ENCODE measurements at regions not wholly inside any gene's neighbourhood (a gene's known extent, or its start where the extent isn't known, plus 50 kb on each side); places are given as distances from the start of the nearest gene placed in this dataset.

DNA sequence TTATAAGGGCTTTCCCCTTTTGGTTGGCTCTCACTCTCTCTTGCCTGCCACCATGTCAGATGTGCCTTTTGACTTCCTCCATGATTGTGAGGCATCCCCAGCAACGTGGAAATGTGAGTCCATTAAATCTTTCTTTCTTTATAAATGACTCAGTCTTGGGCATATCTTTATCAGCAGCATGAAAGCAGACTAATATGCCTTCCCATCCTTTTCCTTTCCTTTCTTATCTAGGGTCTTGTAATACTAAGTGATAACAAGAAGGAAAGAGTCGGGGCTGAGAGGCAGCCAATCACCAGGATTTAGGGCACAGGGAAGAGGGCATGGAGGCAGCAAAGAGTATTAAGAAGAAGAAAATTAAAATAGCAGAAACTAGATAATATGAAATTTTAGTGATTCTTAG is 62.0 kb upstream of the JCAD start:
- H3K27ac ChIP-seq: no peak overlapping the region
- ChIA-PET CTCF (no interaction called here), POLR2A (no interaction called here)
- 23% methylated on average over 2 of the region's 2 CpGs for WGBS (ENCODE audit: missing lambda C conversion rate)
- no peak overlapping the region for H3K4me3 ChIP-seq
- no peak for TF ChIP-seq POLR2A (IDR thresholded peaks at IDR 0.05; ENCODE audit: low read length)
- no peak for TF ChIP-seq HOXB5 (CRISPR knock-in tag; IDR thresholded peaks at IDR 0.05)
- no peak for TF ChIP-seq NPAS2 (CRISPR knock-in tag; IDR thresholded peaks at IDR 0.05; ENCODE audit: borderline replicate concordance)
- no peak for TF ChIP-seq TFCP2L1 (CRISPR knock-in tag; IDR thresholded peaks at IDR 0.05)
- no peak for TF ChIP-seq RNF2 (IDR thresholded peaks at IDR 0.05; ENCODE audit: borderline replicate concordance, low read depth)
- no peak for TF ChIP-seq KDM5A (IDR thresholded peaks at IDR 0.05)
- TF ChIP-seq POLR2AphosphoS2 (conservative IDR thresholded peaks at IDR 0.05; ENCODE audit: low read length): no peak
- TF ChIP-seq RCOR1 (IDR thresholded peaks at IDR 0.05; ENCODE audit: low read depth, low read length): no peak
- no peak for TF ChIP-seq HOXB13 (CRISPR knock-in tag; IDR thresholded peaks at IDR 0.05; ENCODE audit: low read depth)
- no peak for TF ChIP-seq CHD4 (IDR thresholded peaks at IDR 0.05; ENCODE audit: borderline replicate concordance)
- TF ChIP-seq EHF (CRISPR knock-in tag; IDR thresholded peaks at IDR 0.05): no peak
- TF ChIP-seq RFX5 (IDR thresholded peaks at IDR 0.05): no peak
- TF ChIP-seq ESRRA (IDR thresholded peaks at IDR 0.05; ENCODE audit: borderline replicate concordance, low read length): no peak
- TF ChIP-seq FOSL2 (IDR thresholded peaks at IDR 0.05): no peak
- no peak for TF ChIP-seq FOSL2 (CRISPR knock-in tag; IDR thresholded peaks at IDR 0.05)
- TF ChIP-seq HEYL (CRISPR knock-in tag; IDR thresholded peaks at IDR 0.05): no peak
- no peak for TF ChIP-seq JUNB (IDR thresholded peaks at IDR 0.05)
- DNase-seq (ENCODE audit: low read depth in 1 of 2, low spot score in 1 of 2) (no peak), FAIRE-seq (no peak), ATAC-seq (no peak)
- H3K9me3 ChIP-seq: no peaks in the 10 kb centered on the region
- no peak overlapping the region for H3K4me2 ChIP-seq
- no peaks in the 10 kb centered on the region for H3K4me1 ChIP-seq

DNA sequence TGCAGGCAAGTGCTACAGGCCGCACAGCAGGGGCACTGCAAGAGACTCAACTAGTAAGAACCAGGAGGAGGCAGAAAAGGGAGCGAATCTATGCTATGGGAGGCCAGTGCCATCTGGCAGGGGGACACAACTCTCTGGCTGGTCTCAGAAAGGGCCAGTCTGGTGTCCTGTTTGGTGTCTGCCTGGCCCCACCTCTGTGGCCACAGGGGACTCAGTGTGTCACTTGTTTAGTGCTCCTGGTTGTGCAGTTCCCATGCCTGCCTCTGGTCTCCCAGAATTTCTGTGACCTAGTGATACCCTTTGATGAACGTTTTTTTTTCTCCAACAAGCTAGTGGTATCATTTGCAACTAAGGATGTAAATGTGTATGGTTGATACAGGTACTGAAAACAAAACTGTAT is 59.2 kb upstream of the JCAD start:
- peak; percentile 52 to 64; a peak in 3 of 6 replicates for ATAC-seq
- FAIRE-seq: no peak
- DNase-seq (ENCODE audit: low read depth in 1 of 2, low spot score in 1 of 2): no peak
- CTCF ChIA-PET: interaction anchor here (1.0 kb wide), 1 partner anchor 353 kb away, joined by 3 read pairs; no protein-coding TSS in a partner anchor
- Histone ChIP-seq H3K27ac (no peak overlapping the region), H3K4me2 (no peak overlapping the region), H3K4me1 (no peaks in the 10 kb centered on the region), H3K4me3 (no peak overlapping the region), H3K9me3 (no peaks in the 10 kb centered on the region)
- no peak for TF ChIP-seq EHF (CRISPR knock-in tag; IDR thresholded peaks at IDR 0.05)
- no peak for TF ChIP-seq TFCP2L1 (CRISPR knock-in tag; IDR thresholded peaks at IDR 0.05)
- TF ChIP-seq, protein P1, sequence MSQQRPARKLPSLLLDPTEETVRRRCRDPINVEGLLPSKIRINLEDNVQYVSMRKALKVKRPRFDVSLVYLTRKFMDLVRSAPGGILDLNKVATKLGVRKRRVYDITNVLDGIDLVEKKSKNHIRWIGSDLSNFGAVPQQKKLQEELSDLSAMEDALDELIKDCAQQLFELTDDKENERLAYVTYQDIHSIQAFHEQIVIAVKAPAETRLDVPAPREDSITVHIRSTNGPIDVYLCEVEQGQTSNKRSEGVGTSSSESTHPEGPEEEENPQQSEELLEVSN (IDR thresholded peaks at IDR 0.05; ENCODE audit: borderline replicate concordance, low read depth): no peak
- TF ChIP-seq, protein P2, sequence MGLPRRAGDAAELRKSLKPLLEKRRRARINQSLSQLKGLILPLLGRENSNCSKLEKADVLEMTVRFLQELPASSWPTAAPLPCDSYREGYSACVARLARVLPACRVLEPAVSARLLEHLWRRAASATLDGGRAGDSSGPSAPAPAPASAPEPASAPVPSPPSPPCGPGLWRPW (IDR thresholded peaks at IDR 0.05): no peak
- TF ChIP-seq SREBF2 (IDR thresholded peaks at IDR 0.05): no peak
- no peak for TF ChIP-seq GATA3 (IDR thresholded peaks at IDR 0.05; ENCODE audit: borderline replicate concordance)
- no peak for TF ChIP-seq RFX5 (IDR thresholded peaks at IDR 0.05)
- TF ChIP-seq, protein P3, sequence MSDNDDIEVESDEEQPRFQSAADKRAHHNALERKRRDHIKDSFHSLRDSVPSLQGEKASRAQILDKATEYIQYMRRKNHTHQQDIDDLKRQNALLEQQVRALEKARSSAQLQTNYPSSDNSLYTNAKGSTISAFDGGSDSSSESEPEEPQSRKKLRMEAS (IDR thresholded peaks at IDR 0.05): no peak
- TF ChIP-seq, protein P4, sequence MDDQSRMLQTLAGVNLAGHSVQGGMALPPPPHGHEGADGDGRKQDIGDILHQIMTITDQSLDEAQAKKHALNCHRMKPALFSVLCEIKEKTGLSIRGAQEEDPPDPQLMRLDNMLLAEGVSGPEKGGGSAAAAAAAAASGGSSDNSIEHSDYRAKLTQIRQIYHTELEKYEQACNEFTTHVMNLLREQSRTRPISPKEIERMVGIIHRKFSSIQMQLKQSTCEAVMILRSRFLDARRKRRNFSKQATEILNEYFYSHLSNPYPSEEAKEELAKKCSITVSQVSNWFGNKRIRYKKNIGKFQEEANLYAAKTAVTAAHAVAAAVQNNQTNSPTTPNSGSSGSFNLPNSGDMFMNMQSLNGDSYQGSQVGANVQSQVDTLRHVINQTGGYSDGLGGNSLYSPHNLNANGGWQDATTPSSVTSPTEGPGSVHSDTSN (IDR thresholded peaks at IDR 0.05): no peak
- no peak for TF ChIP-seq MYC (IDR thresholded peaks at IDR 0.05; ENCODE audit: borderline replicate concordance, low read length)
- TF ChIP-seq RAD21 (conservative IDR thresholded peaks at IDR 0.05 in 1 of 2, IDR thresholded peaks at IDR 0.05 in 1 of 2): no peak
- TF ChIP-seq, protein P5, sequence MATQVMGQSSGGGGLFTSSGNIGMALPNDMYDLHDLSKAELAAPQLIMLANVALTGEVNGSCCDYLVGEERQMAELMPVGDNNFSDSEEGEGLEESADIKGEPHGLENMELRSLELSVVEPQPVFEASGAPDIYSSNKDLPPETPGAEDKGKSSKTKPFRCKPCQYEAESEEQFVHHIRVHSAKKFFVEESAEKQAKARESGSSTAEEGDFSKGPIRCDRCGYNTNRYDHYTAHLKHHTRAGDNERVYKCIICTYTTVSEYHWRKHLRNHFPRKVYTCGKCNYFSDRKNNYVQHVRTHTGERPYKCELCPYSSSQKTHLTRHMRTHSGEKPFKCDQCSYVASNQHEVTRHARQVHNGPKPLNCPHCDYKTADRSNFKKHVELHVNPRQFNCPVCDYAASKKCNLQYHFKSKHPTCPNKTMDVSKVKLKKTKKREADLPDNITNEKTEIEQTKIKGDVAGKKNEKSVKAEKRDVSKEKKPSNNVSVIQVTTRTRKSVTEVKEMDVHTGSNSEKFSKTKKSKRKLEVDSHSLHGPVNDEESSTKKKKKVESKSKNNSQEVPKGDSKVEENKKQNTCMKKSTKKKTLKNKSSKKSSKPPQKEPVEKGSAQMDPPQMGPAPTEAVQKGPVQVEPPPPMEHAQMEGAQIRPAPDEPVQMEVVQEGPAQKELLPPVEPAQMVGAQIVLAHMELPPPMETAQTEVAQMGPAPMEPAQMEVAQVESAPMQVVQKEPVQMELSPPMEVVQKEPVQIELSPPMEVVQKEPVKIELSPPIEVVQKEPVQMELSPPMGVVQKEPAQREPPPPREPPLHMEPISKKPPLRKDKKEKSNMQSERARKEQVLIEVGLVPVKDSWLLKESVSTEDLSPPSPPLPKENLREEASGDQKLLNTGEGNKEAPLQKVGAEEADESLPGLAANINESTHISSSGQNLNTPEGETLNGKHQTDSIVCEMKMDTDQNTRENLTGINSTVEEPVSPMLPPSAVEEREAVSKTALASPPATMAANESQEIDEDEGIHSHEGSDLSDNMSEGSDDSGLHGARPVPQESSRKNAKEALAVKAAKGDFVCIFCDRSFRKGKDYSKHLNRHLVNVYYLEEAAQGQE (IDR thresholded peaks at IDR 0.05): no peak
- no peak for TF ChIP-seq HDAC2 (IDR thresholded peaks at IDR 0.05)
- TF ChIP-seq FOSL2 (IDR thresholded peaks at IDR 0.05): no peak
- TF ChIP-seq FOSL2 (CRISPR knock-in tag; IDR thresholded peaks at IDR 0.05): no peak
- TF ChIP-seq RCOR1 (IDR thresholded peaks at IDR 0.05; ENCODE audit: low read depth, low read length): no peak
- TF ChIP-seq POLR2A (IDR thresholded peaks at IDR 0.05; ENCODE audit: low read length): no peak
- no peak for TF ChIP-seq CBX2 (IDR thresholded peaks at IDR 0.05; ENCODE audit: borderline replicate concordance, low read depth)
- TF ChIP-seq FOXS1 (CRISPR knock-in tag; IDR thresholded peaks at IDR 0.05): no peak
- TF ChIP-seq POLR2AphosphoS2 (conservative IDR thresholded peaks at IDR 0.05; ENCODE audit: low read length): no peak
- POLR2A ChIA-PET: no interaction called here
- 48% methylated on average over 3 of the region's 3 CpGs for WGBS (ENCODE audit: missing lambda C conversion rate)
